HG02571 (cell line): ENCODE measurements at regions not wholly inside any gene's neighbourhood (a gene's known extent, or its start where the extent isn't known, plus 50 kb on each side); places are given as distances from the start of the nearest gene placed in this dataset.
"Not testable (repeated sequence)": the region's sequence is repeated elsewhere in the genome, so short reads cannot be mapped to it uniquely, and the experiment has no call there.

Experiments
- ATAC-seq: cut with Tn5 transposase; IDR thresholded peaks from one replicate; pipeline ENCODE4 v1.9.1; 2021; ENCODE audit warnings: mild to moderate bottlenecking, moderate library complexity; ENCODE audit not compliant: unreplicated experiment

DNA sequence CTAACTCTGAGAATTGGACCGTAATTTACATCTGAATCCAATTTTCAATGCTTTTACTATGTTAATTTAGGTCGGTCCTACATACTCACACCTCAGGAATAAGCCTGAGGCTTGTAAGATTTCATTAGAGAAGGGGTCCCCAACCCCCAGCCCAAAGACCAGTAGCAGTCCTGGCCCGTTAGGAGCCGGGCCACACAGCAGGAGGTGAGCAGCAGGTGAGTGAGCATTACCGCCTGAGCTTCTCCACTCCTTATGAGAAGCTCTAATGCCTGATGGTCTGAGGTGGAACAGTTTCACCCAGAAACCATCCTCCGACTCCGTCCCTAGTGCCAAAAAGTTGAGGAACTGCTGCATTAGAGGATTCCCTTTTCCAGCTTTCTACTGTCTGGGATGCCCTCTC lies 757.3 kb downstream of the SI start:
- no peak for ATAC-seq

DNA sequence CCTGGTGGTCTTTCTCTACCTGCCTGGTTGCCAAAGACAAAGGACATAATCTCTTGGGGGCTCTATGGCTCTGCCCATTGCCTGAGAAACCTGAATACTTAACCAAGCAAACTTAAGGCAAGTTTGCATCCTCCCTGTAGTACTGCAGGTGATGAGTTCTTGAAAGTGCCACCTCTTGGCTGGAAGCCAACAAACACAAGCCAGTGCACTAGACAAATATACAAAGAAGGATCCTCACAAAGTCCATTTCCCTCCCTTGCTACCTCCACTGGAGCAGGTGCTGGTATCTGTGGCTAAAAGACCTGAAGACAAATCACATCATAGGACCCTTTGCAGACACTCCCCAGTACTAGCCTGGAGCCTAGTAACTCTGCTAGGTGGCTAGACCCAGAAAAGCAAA lies 772.3 kb downstream of the SI start:
- ATAC-seq: no peak

DNA sequence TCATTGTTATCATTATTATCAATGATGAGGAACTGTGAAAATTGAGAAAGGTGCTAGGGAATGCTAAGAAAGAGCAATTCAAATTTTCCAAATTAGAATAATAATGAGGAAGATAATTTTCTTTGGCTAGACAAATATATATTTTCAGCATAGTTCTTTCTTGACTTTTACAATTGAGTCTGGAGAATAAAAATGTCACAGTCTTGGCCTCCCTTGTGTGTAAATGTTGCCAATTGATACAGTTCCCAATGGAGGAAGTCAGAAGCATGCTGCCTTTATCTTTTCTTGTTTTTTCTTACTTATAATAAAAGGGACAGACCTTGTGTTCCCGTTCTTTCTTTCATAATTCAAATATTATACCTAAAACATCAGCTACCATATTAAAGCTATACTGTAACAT lies 774.4 kb downstream of the SI start:
- ATAC-seq: no peak

DNA sequence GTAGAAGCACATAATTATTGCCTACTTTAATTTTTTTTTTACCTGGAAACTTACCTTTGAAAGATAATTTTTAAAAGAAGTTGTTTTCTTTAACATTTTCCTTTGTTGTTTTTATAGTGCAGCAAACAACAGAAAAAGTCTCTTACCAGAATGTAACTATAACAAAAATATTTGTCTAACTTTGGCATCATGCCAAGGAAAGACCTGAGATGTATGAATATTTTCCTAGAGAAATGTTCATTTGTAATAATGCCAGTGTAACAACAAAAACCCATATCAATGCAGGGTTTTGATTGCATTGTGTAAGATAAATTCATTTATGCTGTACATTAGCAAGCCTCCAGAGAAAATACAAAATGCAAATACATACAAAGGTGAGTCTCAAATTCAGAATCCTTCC lies 775.7 kb downstream of the SI start:
- no peak for ATAC-seq

DNA sequence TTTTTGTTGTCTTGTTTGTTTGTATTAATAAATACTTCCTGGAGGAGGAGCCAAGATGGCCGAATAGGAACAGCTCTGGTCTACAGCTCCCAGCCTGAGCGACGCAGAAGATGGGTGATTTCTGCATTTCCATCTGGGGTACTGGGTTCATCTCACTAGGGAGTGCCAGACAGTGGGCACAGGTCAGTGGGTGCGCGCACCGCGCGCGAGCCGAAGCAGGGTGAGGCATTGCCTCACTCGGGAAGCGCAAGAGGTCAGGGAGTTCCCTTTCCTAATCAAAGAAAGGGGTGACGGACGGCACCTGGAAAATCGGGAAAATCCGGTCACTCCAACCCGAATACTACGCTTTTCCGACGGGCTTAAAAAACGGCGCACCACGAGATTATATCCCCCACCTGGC lies 786.8 kb downstream of the SI start:
- not testable (repeated sequence) for ATAC-seq

DNA sequence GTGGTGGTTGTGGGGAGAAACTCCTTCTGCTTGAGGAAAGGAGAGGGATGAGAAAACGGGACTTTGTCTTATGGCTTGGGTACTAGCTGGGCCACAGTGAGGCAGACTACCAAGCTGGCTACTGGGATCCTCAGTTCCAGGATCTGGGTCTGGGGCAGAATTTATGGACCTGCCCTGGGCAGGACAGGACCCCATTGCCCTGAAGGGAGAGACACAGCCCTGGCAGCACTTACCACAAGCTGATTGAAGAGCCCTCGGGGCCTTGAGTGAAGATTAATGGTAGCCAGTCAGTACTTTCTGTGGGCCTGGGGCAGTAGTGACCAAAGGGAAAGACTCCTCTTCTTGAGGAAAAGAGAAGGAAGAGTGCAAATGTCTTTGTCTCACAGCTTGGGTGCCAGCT lies 799.7 kb downstream of the SI start:
- no peak for ATAC-seq

DNA sequence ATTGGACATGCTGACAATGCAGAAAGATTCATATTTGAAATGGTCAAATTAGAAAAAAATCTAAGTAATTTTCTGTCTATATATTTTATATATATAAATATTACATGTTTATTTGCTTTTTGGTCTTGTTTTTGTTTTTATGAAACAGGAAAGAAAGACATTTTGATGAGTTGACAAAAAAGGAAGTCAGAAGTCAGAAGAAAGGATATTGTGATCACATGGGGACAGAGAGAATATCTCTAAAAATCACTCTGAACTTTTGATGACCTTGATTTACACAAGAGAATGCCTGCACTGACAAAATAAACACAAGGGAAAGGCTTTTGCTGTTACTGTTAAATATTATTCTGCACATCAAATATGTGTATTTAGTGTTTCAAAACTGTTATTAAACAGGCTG lies 811.2 kb downstream of the SI start:
- ATAC-seq: no peak

DNA sequence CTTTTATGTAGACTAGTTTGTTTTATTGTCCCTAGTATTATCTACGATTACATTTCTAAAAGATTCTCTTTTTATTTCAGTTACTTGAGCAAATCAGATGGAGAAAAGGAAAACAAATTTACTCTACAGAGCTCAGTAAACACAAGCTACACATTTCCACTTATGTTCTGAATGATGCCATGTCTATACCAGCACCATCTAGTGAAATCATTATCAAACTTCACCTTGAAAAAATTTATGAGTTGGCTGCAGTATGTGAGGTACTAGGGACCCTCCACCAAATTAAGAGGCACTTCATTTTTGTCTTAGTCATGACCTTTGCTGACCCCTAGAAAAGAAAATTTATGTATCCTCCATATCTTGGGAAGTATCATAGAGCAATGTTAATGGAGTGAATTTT lies 827.4 kb downstream of the SI start:
- ATAC-seq: no peak

DNA sequence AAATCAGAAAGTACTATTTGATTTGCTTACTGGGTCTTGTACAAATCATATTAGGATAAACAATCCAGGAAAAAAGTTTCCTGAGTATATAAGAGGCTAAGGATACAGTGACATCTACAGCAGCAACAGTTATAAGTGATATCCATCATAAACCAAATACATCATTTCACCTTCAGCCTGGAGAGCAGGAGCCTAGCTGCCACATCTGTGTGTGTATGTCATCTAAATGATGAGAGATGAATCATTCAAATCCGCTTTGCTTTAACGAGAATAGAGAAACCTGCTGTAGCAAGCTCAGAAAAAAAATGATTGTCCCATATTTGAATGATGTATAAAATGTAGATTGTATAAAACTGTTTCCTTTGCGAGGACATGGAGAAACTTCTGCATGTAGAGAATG lies 841.4 kb downstream of the SI start:
- no peak for ATAC-seq

DNA sequence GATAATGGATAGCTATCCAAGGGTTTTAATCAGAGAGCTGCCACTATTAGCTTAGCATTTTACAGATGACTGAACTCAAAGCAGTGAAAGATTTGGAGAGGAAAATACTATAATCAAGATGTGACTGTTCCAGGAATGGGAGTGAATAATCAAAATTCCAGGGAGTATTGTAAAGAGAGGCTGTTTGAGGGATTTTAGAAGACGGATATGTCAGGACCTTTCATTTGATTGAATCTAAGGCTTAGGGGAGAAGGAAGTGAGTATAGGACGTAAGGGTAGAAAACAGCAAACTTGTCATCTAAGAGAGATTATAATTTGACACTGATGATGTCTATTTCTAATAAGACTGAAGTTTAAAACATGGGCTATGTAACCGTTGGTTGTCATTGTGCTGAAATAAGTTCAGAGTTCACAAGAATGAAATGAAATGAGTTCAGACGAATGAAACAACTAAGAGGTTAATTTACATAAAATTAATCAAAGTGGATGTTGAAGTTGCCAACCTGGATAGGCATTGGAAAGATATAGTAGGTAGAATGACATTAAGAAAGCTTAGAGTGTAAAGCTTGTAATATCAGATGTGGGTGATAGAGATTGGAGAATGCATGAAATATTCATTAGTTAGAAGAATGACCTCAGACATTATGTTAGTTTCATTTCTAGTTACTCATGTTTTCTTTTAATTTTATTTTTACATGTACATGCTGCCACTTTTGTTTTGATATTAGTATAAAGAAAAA lies 842.8 kb downstream of the SI start:
- ATAC-seq: no peak

DNA sequence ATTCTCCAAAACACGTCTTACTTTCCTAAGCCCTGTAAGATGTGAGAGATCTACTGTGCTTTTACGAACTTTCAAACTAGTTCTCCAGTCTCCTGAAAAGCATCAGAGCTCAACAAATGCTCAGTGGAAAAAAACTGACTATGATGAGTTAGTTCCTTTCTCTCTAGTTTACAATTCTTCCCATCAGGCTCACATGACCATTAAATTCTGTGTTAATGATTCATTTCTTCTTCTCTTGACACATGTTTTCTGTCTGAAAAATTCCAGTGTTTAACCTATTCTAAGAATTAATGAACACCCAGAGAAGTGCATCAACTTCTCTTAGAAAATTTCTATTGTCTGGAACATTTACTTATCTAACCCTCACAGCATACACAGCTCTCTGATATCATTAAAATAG lies 844.3 kb downstream of the SI start:
- no peak for ATAC-seq

DNA sequence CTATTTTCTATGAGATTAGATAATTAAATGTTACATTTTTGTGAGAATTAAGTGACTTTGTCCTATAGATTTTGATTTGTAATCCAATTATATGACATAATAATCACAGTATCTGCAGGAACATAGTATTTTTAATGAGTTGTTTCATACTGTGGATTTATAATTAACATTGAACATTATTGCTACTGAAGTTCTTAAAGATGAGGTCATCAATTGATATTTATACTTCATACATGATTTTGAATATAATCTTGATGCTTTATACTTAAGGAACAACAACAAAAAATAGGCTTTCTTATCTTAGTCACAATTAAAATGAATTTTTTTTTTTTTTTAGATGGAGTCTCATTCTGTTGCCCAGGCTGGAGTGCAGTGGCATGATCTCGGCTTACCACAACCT lies 846.6 kb downstream of the SI start:
- ATAC-seq: no peak

DNA sequence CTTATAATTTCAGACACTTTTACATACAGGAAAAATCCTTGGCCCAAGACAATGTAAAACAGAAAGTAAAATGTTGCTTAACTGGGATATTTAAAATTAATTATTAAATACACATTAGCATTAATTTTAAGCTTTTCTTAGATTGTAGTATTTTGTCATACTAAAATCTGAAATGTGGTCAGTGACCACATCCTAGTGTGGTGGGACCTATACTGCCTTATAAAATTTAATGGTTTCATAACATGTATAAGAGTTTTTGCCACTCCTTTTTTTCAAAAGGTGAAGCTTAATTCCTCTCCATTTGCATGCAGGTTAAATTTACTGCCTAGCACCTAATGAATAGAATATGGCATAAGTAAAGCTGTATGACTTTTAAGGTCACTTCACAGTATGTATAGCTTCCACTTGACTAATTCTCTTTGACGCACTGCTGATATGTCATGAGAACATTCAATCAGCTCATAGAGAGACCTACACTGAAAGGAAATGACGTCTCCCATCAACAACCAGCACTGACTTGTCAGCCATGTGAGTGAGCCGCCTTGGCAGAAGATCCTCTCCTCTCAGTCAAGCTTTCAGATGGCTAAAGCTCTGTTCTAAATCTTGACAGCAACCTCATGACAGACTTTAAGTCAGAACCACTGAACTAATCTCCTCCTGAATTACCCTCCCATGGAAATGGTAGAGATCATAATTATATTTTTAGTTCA lies 847.8 kb downstream of the SI start:
- no peak for ATAC-seq

DNA sequence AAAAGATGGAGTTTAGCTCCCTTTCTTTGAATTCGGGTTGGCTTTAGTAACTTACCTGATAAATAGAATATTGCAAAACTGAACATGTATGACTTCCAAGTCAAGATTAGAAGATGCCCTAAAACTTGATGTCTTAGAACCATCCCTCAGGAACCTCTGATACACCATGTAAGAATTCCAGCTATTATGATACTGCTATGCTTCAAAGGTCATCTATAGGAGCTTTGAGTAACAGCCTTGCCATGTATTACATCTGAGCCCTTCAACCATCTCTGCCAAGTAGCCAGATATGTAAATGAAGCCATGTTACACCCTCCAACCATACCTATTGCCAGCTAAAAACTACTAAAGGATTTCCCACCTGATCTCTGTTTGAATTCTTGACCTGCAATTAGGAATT lies 854.2 kb downstream of the SI start:
- ATAC-seq: no peak

DNA sequence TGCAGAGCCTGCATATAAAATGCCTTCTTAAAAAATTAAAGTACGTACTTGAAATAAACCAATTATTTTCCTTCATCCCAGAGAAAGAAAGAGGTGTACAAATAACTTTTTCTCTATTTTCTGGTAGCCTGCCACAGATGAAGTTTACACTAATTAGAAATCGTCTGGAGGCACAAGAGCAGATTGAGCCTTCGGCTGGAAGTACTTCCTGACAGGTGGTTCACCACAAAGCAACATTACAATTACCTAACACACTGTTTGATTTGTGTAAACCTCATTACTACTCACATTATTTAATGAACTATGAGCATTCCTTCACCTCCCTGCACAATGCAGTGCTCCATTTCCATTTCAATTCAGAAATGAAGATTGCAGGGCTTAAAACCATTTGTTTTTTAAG lies 856.1 kb downstream of the SI start:
- no peak for ATAC-seq

DNA sequence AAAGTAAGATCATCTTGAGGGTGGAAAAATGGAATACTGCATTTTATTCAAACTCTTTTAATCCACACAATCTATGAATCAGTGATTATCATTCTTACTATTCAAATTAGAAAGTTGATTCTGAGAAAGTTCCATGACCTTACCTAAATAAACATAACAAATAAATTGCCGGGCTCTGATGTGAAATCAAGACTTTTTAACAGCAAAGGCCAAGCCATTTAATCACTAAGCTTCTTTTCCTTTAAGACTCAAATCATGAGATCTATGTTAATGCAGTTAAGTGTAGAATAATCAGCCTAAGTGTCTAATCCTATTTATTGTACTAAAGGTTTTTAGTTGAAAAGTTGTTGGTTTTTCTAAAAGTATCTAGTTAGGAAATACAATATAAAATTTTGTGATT lies 857.0 kb downstream of the SI start:
- ATAC-seq: no peak

DNA sequence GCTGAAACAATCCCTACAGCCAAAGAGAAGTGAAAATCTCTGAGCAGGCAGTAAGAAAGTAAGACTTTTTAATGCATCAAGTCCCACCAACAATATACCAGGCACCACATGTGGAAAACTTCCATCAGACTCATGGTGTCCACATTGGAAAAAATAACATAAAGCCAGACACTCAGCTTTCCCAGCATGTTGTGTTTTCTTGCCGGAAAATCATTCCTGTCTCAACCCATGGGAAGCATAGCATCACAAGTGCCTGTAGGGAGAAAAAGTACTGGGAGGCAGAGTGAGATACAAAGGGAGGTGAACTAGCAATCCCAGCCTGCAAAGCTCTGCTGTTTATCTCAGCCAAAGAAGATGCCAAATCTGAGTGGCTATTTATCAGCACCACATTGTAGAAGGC lies 868.9 kb downstream of the SI start:
- ATAC-seq: no peak

DNA sequence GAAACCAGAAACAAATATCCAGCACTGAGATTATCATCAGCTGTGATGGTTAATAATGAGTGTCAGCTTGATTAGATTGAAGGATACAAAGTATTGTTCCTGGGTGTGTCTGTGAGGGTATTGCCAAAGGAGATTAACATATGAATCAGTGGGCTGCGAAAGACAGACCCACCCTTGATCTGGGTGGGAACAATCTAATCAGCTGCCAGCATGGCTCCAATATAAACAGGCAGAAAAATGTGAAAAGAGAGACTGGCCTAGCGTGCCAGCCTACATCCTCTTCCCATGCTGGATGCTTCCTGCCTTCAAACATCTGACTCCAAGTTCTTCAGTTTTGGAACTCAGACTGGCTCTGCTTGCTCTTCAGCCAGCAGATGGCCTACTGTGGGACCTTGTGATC lies 869.5 kb downstream of the SI start:
- ATAC-seq: no peak

DNA sequence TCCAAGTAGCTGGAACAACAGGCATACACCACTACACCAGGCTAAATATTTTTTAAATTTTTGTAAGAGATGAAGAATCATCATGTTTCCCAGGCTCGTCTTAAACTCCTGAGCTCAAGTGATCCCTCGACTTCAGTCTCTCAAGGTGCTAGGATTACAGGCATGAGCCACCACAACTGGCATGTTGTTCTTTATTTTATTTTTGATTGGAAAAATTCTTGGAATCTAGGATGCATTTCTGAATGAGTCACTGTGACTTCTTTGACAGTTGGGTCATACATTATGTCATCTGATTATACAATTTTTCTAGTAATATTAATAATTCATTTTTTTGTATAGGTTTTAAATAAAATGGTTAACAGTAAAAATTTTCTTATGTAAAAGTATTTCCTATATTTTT lies 870.2 kb downstream of the SI start:
- ATAC-seq: no peak

DNA sequence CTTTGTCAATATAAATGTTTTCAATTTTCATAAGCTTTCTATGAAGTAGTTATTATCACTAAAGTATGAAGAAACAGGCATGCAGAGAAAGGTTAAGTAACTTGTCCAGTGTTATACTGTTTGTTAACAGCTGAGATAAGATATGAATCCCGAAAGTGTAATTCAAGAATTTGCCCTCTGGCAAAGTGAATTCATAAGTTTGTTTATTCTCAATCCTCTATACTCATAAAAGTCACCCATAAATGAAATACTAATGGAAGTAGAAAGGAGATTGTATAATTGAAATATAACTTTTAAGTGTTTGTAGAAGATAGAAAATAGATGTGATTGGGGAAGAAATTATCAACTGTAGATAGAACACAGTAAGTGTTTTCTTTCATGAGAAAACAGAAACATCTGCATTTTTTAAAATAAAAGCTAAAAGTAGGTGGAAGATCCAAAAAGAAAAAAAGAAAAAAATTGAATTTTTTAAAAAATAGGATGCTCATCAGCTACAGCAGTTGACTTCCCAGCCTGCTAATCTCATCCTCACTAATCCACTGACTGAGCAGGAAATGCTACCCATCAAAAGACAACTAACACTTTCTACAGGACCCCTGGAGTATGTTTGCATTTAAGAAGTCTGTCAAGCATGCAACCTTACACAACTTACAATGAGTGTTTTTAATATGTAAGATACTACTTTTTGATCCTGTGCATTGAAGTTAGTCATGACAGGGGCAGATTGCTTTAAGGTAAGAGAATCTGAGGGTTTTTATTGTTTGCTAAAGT lies 878.1 kb downstream of the SI start:
- ATAC-seq: no peak

DNA sequence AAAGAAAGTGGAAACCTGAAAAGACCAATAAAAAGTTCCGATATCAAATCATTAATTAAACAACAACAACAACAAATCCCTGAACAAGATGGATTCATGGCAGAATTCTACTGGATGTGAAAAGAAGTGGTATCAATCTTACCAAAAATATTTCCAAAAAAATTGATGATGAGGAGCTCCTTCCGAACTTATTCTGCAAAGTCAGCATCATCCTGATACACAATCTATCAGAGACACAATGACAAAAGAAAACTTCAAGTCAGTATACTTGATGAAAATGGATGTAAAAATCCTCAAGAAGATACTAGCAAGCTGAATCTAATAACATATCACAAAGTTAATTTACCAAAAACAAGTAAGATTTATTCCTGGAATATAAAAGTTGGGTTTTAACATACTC lies 881.8 kb downstream of the SI start:
- ATAC-seq: no peak

DNA sequence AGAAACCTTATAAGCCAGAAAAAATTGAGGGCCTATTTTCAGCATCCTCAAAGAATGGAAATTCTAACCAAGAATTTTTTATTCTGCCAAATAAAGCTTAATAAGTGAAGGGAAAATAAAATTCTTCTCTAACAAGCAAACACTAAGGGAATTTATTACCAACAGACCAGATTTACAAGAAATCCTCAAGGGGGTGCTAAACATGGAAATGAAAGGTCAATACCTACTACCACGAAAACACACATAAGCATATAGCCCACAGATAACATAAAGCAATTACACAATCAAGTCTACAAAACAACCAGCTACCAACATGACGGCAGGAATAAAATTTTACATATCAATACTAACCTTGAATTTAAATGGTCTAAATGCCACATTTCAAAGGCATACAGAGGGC lies 883.5 kb downstream of the SI start:
- no peak for ATAC-seq
